CD14-positive monocyte (primary cell): ENCODE measurements at regions not wholly inside any gene's neighbourhood (a gene's known extent, or its start where the extent isn't known, plus 50 kb on each side); places are given as distances from the start of the nearest gene placed in this dataset.
"Not testable (repeated sequence)": the region's sequence is repeated elsewhere in the genome, so short reads cannot be mapped to it uniquely, and the experiment has no call there.

Experiments used
- DNase-seq, 3 donors: peaks; one replicate each; pipeline ENCODE4 v3.0.0-alpha.2; 2011 to 2022
- H2AFZ ChIP-seq: 2 replicates; pipeline ENCODE4 v1.6.0; 2012; ENCODE audit warnings: mild to moderate bottlenecking, low read depth, low read length, inconsistent platforms; ENCODE audit not compliant: insufficient read depth, poor library complexity, severe bottlenecking
- H3K27ac ChIP-seq, 2 donors: 1 replicate in 1 of 2; 2 replicates in 1 of 2; pipeline ENCODE4 v1.5.1; 2012 to 2013; ENCODE audit warnings: low read length in 2 of 2, control low read depth in 1 of 2, inconsistent platforms in 1 of 2, low read depth in 1 of 2, mild to moderate bottlenecking in 1 of 2
- H3K27me3 ChIP-seq, 2 donors: one replicate each; pipeline versions ENCODE4 v1.6.0 to v1.6.1; 2011 to 2013; ENCODE audit warnings: low read length in 2 of 2; ENCODE audit not compliant: control insufficient read depth in 2 of 2, insufficient read depth in 2 of 2
- H3K36me3 ChIP-seq, 2 donors: replicated peaks in 1 of 2; 1 replicate in 1 of 2; 2 replicates in 1 of 2; pipeline versions ENCODE4 v1.5.1 to v1.6.1; 2012 to 2013; ENCODE audit warnings: low read length in 2 of 2, control low read depth in 1 of 2, inconsistent platforms in 1 of 2, mild to moderate bottlenecking in 1 of 2; ENCODE audit not compliant: insufficient read depth in 2 of 2, control insufficient read depth in 1 of 2
- H3K4me1 ChIP-seq, 2 donors: 1 replicate in 1 of 2; 2 replicates in 1 of 2; pipeline versions ENCODE4 v1.5.1 to v1.6.1; 2012 to 2013; ENCODE audit warnings: low read length in 2 of 2, control low read depth in 1 of 2, inconsistent platforms in 1 of 2, mild to moderate bottlenecking in 1 of 2, moderate library complexity in 1 of 2; ENCODE audit not compliant: insufficient read depth in 2 of 2, control insufficient read depth in 1 of 2
- H3K4me2 ChIP-seq: replicated peaks from 2 replicates; pipeline ENCODE3; 2012; ENCODE audit warnings: low read length, moderate library complexity, mild to moderate bottlenecking; ENCODE audit not compliant: poor library complexity, severe bottlenecking; ENCODE audit errors: extremely low read depth
- H3K4me3 ChIP-seq, 3 experiments: fragments of 200-600 bp in 1 of 3; sonication (generic) in 1 of 3; replicated peaks in 1 of 3; 1 replicate in 2 of 3; 2 replicates in 1 of 3; pipeline ENCODE4 v1.5.1; 2011 to 2013; ENCODE audit warnings: low read length in 3 of 3, mild to moderate bottlenecking in 3 of 3, control low read depth in 2 of 3, low read depth in 2 of 3, inconsistent platforms in 1 of 3, moderate library complexity in 1 of 3
- H3K79me2 ChIP-seq: 2 replicates; pipeline ENCODE4 v1.6.0; 2012; ENCODE audit warnings: mild to moderate bottlenecking, control low read depth, inconsistent platforms, low read length, moderate library complexity; ENCODE audit not compliant: insufficient read depth
- H3K9ac ChIP-seq: 2 replicates; pipeline ENCODE4 v1.6.0; 2017; ENCODE audit warnings: low read length, mild to moderate bottlenecking; ENCODE audit not compliant: insufficient read depth, poor library complexity, severe bottlenecking
- H3K9me3 ChIP-seq, 2 donors: replicated peaks in 1 of 2; 1 replicate in 1 of 2; 2 replicates in 1 of 2; pipeline versions ENCODE4 v1.5.1 to v1.6.1; 2012 to 2013; ENCODE audit warnings: low read length in 2 of 2, control low read depth in 1 of 2; ENCODE audit not compliant: control insufficient read depth in 1 of 2, insufficient read depth in 1 of 2
- H4K20me1 ChIP-seq: 2 replicates; pipeline ENCODE4 v1.6.0; 2012; ENCODE audit warnings: mild to moderate bottlenecking, low read length, control low read depth, moderate library complexity; ENCODE audit not compliant: insufficient read depth
- H3K27ac Mint-ChIP-seq, 7 donors: one replicate each; pipeline ENCODE4 v1.8.0; 2020; ENCODE audit warnings: mild to moderate bottlenecking in 7 of 7, mixed read lengths in 7 of 7, moderate library complexity in 6 of 7, inconsistent platforms in 2 of 7
- H3K27me3 Mint-ChIP-seq, 3 donors: one replicate each; pipeline ENCODE4 v1.8.0; 2021 to 2022; ENCODE audit warnings: low read depth in 3 of 3, mild to moderate bottlenecking in 3 of 3, mixed read lengths in 3 of 3, moderate library complexity in 3 of 3, inconsistent platforms in 1 of 3
- H3K36me3 Mint-ChIP-seq, 2 donors: one replicate each; pipeline ENCODE4 v1.8.0; 2020; ENCODE audit warnings: mixed read lengths in 2 of 2, inconsistent platforms in 1 of 2, mild to moderate bottlenecking in 1 of 2
- H3K4me1 Mint-ChIP-seq: one replicate; pipeline ENCODE4 v1.8.0; 2020; ENCODE audit warnings: mild to moderate bottlenecking, mixed read lengths
- H3K4me3 Mint-ChIP-seq, 2 donors: one replicate each; pipeline ENCODE4 v1.8.0; 2020; ENCODE audit warnings: mild to moderate bottlenecking in 2 of 2, mixed read lengths in 2 of 2, moderate library complexity in 1 of 2
- H3K9me3 Mint-ChIP-seq, 7 donors: one replicate each; pipeline ENCODE4 v1.8.0; 2020 to 2022; ENCODE audit warnings: mixed read lengths in 7 of 7, mild to moderate bottlenecking in 6 of 7, moderate library complexity in 6 of 7, inconsistent platforms in 2 of 7
- CTCF ChIP-seq: fragments of 200-600 bp; IDR thresholded peaks from one replicate; pipeline ENCODE4 v1.8.0; 2022; ENCODE audit warnings: antibody characterized with exemption, mild to moderate bottlenecking
- WGBS: methylation state at CpG from one replicate; pipeline ENCODE4 v1.1.5; 2013; ENCODE audit warnings: missing lambda C conversion rate; ENCODE audit not compliant: insufficient coverage; 5-methylcytosine and 5-hydroxymethylcytosine counted together
- intact Hi-C, 2 donors: fragments of 100-400 bp; cut with micrococcal nuclease; formaldehyde crosslinking; loops; one replicate each; pipeline versions ENCODE4 v1.15.0 to v1.15.1; 2023

GRCh38 chr1:172851856-172852255 lies 193.0 kb downstream of the FASLG start:
- no peak overlapping the region for H3K4me3 ChIP-seq
- no peak overlapping the region for H3K4me2 ChIP-seq
- WGBS = no CpG with 5 or more reads among the region's 2 CpGs
- H4K20me1 ChIP-seq = no peaks in the 10 kb centered on the region
- no peak overlapping the region for H3K27ac Mint-ChIP-seq
- no peaks in the 10 kb centered on the region for H3K4me1 Mint-ChIP-seq
- DNase-seq = no peak
- H3K36me3 ChIP-seq = no peaks in the 10 kb centered on the region
- H3K9me3 ChIP-seq = no peaks in the 10 kb centered on the region
- H3K4me1 ChIP-seq = no peaks in the 10 kb centered on the region
- no peaks in the 10 kb centered on the region for H3K79me2 ChIP-seq
- H2AFZ ChIP-seq = no peak overlapping the region
- H3K27me3 Mint-ChIP-seq = no peaks in the 10 kb centered on the region
- no peak overlapping the region for H3K4me3 Mint-ChIP-seq
- H3K9me3 Mint-ChIP-seq = peaks cover 0 to 5% (median 3%) of the 10 kb centered on the region in 7 donors
- no peak overlapping the region for H3K27ac ChIP-seq
- TF ChIP-seq CTCF = no peak
- no peaks in the 10 kb centered on the region for H3K36me3 Mint-ChIP-seq
- H3K27me3 ChIP-seq = no peaks in the 10 kb centered on the region
- intact Hi-C loops = no loop called here
- no peak overlapping the region for H3K9ac ChIP-seq

DNA sequence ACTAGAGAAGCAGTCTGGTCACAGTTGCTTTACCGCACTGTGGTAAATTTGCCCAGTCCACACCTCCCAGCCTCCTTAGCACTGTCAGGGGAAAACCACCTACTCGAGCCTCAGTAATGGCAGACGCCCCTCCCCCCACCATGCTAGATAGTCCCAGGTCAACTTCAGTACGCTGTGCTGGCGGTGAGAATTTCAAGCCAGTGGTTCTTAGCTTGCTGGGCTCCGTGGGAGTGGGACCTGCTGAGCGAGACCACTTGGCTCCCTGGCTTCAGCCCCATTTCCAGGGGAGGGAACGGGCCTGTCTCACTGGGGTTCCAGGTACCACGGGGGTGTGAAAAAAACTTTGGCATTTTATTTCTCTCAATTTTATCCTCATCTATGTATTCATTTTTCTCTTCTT lies 194.8 kb downstream of the TNFSF18 start:
- H3K4me2 ChIP-seq, H3K27ac ChIP-seq, H3K27ac Mint-ChIP-seq, H4K20me1 ChIP-seq, H3K4me1 Mint-ChIP-seq, H2AFZ ChIP-seq, H3K4me3 Mint-ChIP-seq, H3K79me2 ChIP-seq, intact Hi-C loops, H3K4me3 ChIP-seq, H3K36me3 Mint-ChIP-seq, H3K4me1 ChIP-seq, H3K27me3 ChIP-seq, H3K27me3 Mint-ChIP-seq, H3K9me3 ChIP-seq, H3K36me3 ChIP-seq, H3K9ac ChIP-seq, DNase-seq, H3K9me3 Mint-ChIP-seq: not testable (repeated sequence)
- WGBS = 98% methylated on average over 5 of the region's 9 CpGs
